ENCODE measurements at regions not wholly inside any gene's neighbourhood (a gene's known extent, or its start where the extent isn't known, plus 50 kb on each side); places are given as distances from the start of the nearest gene placed in this dataset.
"Not testable (repeated sequence)": the region's sequence is repeated elsewhere in the genome, so short reads cannot be mapped to it uniquely, and the experiment has no call there.

DNA sequence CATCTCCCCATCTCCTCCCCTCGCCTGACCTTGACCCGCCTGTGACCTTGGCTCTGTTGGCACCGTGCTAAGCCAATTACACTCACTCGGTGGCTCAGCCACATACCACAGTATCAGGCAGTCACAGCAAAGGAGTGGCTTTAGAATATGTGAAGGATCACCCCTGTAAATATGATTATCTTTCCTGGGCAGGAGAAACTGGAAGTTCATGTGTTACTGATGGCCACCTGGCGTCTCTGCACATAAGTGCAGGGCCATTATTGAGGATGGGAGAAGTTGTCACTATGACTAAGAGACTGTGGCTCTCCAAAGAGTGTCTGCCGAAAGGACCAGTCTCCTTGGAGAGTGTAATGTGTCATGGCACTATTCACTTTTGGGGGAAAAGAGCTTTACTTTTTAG lies 116.9 kb upstream of the S1PR3 start:
- Histone ChIP-seq H3K4me3 (no peak overlapping the region), H3K9me3 (no peaks in the 10 kb centered on the region; the same call in 1 of the 3 replicates), H3K27ac (no peak overlapping the region), H3K4me1 (no peaks in the 10 kb centered on the region), H3K4me2 (0 out of 3 replicates have a peak overlapping the region, but pooled peaks have one; percentile 8)
- no peak for FAIRE-seq
- 79% methylated on average over 6 of the region's 6 CpGs for WGBS (ENCODE audit: missing lambda C conversion rate)
- ChIA-PET CTCF (interaction anchor here (1.3 kb wide), 1 partner anchor 13 kb away, joined by 3 read pairs; no protein-coding TSS in a partner anchor), POLR2A (no interaction called here)
- ATAC-seq = peak; percentile 39 to 78; a peak in 4 of 6 replicates
- DNase-seq (ENCODE audit: low read depth in 1 of 2, low spot score in 1 of 2) = peak in 1 of 2 experiments; percentile 47
- TF ChIP-seq FOSL2 (IDR thresholded peaks at IDR 0.05) (no peak), FOSL2 (CRISPR knock-in tag; IDR thresholded peaks at IDR 0.05) (no peak), CHD4 (IDR thresholded peaks at IDR 0.05; ENCODE audit: borderline replicate concordance) (no peak), TFCP2L1 (CRISPR knock-in tag; IDR thresholded peaks at IDR 0.05) (no peak), SREBF2 (IDR thresholded peaks at IDR 0.05) (no peak), KDM1A (IDR thresholded peaks at IDR 0.05; ENCODE audit: low read depth) (no peak), MYC (IDR thresholded peaks at IDR 0.05; ENCODE audit: borderline replicate concordance, low read length) (no peak), CBX2 (IDR thresholded peaks at IDR 0.05; ENCODE audit: borderline replicate concordance, low read depth) (no peak)

DNA sequence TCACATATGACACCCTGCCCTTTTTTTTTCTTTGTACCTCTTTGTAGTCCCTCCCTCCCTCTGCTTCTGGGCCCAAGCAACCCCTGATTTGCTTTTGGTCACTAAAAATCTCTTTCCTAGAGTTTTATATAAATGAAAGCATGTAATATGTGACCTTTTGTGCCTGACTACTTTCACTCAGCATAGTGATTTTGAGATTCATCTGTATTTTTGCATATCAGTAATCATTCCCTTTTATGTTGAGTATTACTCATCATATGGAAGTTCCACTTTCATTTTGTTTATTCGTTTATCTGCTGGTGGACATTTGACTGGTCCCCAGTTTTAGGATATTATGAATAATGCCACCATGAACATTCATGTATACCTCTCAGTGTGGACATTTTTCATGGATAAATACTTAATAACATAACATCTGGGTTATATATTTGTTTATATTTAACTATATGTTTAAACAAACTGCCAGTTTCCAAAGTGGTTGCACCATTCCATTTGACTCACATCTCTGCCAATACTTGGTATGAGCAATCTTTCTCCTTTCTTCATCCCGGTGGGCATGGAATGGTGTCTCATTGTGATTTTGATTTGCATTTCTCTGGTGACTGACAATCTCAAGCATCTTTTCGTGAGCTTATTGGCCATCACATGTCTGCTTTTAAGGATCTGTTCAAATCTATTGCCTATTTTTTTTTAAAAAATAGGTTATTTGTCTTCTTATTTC lies 115.7 kb upstream of the S1PR3 start:
- FAIRE-seq (no peak), ATAC-seq (no peak), DNase-seq (ENCODE audit: low read depth in 1 of 2, low spot score in 1 of 2) (no peak)
- WGBS (ENCODE audit: missing lambda C conversion rate) = 54% methylated on average over 3 of the region's 3 CpGs
- Histone ChIP-seq H3K4me2 (no peak overlapping the region), H3K4me1 (no peaks in the 10 kb centered on the region), H3K27ac (no peak overlapping the region), H3K9me3 (no peaks in the 10 kb centered on the region), H3K4me3 (no peak overlapping the region)
- ChIA-PET CTCF (interaction anchor here (1.3 kb wide), 1 partner anchor 14 kb away, joined by 3 read pairs; no protein-coding TSS in a partner anchor), POLR2A (no interaction called here)
- TF ChIP-seq RAD21 (conservative IDR thresholded peaks at IDR 0.05 in 1 of 2, IDR thresholded peaks at IDR 0.05 in 1 of 2) (no peak), CEBPB (IDR thresholded peaks at IDR 0.05) (0 out of 4 replicates have a peak, but pooled peaks of 1 of the 2 experiments have one; percentile 6)

DNA sequence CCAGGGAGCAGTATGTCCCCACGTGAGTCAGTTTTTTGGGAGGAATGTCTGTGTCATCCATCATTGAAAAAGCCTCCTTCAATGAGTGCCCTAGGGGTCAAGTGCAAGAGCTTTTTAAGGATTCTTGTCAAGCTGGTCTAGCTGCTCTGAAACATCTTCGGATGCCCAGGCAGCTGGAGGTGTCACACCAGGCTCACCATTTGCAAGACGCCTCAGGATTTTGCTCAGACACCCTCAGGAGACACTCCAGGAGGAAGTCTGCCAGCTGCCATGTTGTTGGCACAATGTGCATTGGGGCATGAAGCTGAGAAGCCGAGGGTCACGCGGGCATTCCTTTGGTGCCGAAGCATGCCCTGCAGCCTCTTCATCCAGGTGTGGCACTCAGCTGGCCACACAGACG lies 111.1 kb upstream of the S1PR3 start:
- DNase-seq (ENCODE audit: low read depth in 1 of 2, low spot score in 1 of 2) (no peak), ATAC-seq (no peak), FAIRE-seq (no peak)
- Histone ChIP-seq H3K4me2 (no peak overlapping the region), H3K9me3 (no peaks in the 10 kb centered on the region), H3K4me1 (no peaks in the 10 kb centered on the region), H3K4me3 (no peak overlapping the region), H3K27ac (no peak overlapping the region)
- WGBS (ENCODE audit: missing lambda C conversion rate) = 33% methylated on average over 4 of the region's 8 CpGs
- ChIA-PET POLR2A (no interaction called here), CTCF (interaction anchor here (1.1 kb wide), 1 partner anchor 9 kb away, joined by 4 read pairs; no protein-coding TSS in a partner anchor)
- TF ChIP-seq KDM5A (IDR thresholded peaks at IDR 0.05) (no peak), EP300 (IDR thresholded peaks at IDR 0.05) (no peak), NR3C1 (IDR thresholded peaks at IDR 0.05) (no peak), FOXS1 (CRISPR knock-in tag; IDR thresholded peaks at IDR 0.05) (no peak), GATA3 (IDR thresholded peaks at IDR 0.05; ENCODE audit: borderline replicate concordance) (no peak), CEBPB (IDR thresholded peaks at IDR 0.05) (no peak), JUNB (IDR thresholded peaks at IDR 0.05) (no peak), POLR2A (IDR thresholded peaks at IDR 0.05; ENCODE audit: low read length) (no peak), HDAC2 (IDR thresholded peaks at IDR 0.05) (no peak), MYC (IDR thresholded peaks at IDR 0.05; ENCODE audit: borderline replicate concordance, low read length) (no peak)

- H3K4me1 ChIP-seq; H3K27ac ChIP-seq; DNase-seq (ENCODE audit: low read depth in 1 of 2, low spot score in 1 of 2); H3K9me3 ChIP-seq; CTCF ChIA-PET; FAIRE-seq; H3K4me2 ChIP-seq; H3K4me3 ChIP-seq; ATAC-seq; POLR2A ChIA-PET: not testable (repeated sequence)
- WGBS (ENCODE audit: missing lambda C conversion rate) = 60% methylated on average over 1 of the region's 1 CpG
These were observed 107.0 kb upstream of the S1PR3 start for GRCh38 chr9:88884291-88884690.

DNA sequence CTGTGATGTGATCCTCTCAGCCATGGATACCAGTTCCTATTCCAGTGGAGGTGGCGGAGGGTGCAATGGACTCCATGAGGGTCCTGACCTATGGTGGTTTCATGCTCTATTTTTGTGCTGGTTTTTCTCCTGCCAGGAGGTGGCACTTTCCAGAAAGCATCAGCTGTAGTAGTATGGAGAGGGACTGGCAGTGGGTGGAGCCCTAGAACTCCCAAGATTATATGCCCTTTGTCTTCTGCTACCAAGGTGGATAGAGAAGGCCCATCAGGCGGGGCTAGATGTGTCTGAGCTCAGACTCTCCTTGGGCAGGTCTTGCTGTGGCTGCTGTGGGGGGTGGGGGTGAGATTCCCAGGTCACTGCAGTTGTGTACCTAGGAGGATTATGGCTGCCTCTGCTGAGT lies 104.5 kb upstream of the S1PR3 start:
- CTCF ChIA-PET = interaction anchor here (1.2 kb wide), 1 partner anchor 11 kb away, joined by 4 read pairs; no protein-coding TSS in a partner anchor
- H3K4me2 ChIP-seq; H3K9me3 ChIP-seq; H3K4me3 ChIP-seq; H3K4me1 ChIP-seq; POLR2A ChIA-PET; ATAC-seq; H3K27ac ChIP-seq; FAIRE-seq; DNase-seq (ENCODE audit: low read depth in 1 of 2, low spot score in 1 of 2): not testable (repeated sequence)
- WGBS (ENCODE audit: missing lambda C conversion rate) = 39% methylated on average over 2 of the region's 2 CpGs
